Ascending aorta (tissue), 2 donors: ENCODE measurements at regions not wholly inside any gene's neighbourhood (a gene's known extent, or its start where the extent isn't known, plus 50 kb on each side); places are given as distances from the start of the nearest gene placed in this dataset.

Experiments used
- DNase-seq, 2 donors: peaks; one replicate each; pipeline ENCODE4 v3.0.0-alpha.2; 2019; ENCODE audit warnings: low spot score in 2 of 2
- H3K27ac ChIP-seq, 2 donors: fragments of 200-600 bp; sonication (generic); one replicate each; pipeline ENCODE4 v1.5.1; 2016 to 2017; ENCODE audit warnings: mild to moderate bottlenecking in 1 of 2
- H3K27me3 ChIP-seq: fragments of 200-600 bp; sonication (generic); one replicate; pipeline ENCODE4 v1.5.1; 2017
- H3K36me3 ChIP-seq, 2 donors: fragments of 200-600 bp; sonication (generic); one replicate each; pipeline ENCODE4 v1.5.1; 2016
- H3K4me1 ChIP-seq, 2 donors: fragments of 200-600 bp; sonication (generic); one replicate each; pipeline ENCODE4 v1.5.1; 2016 to 2017; ENCODE audit warnings: mild to moderate bottlenecking in 1 of 2
- H3K4me3 ChIP-seq, 2 donors: fragments of 200-600 bp; sonication (generic); one replicate each; pipeline ENCODE4 v1.5.1; 2016 to 2017; ENCODE audit warnings: mild to moderate bottlenecking in 1 of 2
- H3K9me3 ChIP-seq, 2 donors: fragments of 200-600 bp; sonication (generic); one replicate each; pipeline ENCODE4 v1.5.1; 2016
- CTCF ChIP-seq, 3 experiments: fragments of 200-600 bp in 2 of 3; fragments of 450-650 bp in 1 of 3; sonication (generic) in 2 of 3; IDR thresholded peaks; one replicate each; pipeline ENCODE4 v1.5.1; 2016 to 2019; ENCODE audit warnings: antibody characterized with exemption in 3 of 3, mild to moderate bottlenecking in 1 of 3, moderate library complexity in 1 of 3
- intact Hi-C: fragments of 100-400 bp; cut with DNase I; formaldehyde crosslinking; loops from one replicate; pipeline ENCODE4 v1.15.1; 2023

- no peak for DNase-seq
- no peak overlapping the region for H3K4me3 ChIP-seq
- intact Hi-C loops: no loop called here
- no peak overlapping the region for H3K27ac ChIP-seq
- no peaks in the 10 kb centered on the region for H3K9me3 ChIP-seq
- H3K36me3 ChIP-seq: no peaks in the 10 kb centered on the region
- no peak for TF ChIP-seq CTCF (IDR thresholded peaks at IDR 0.05)
- no peaks in the 10 kb centered on the region for H3K27me3 ChIP-seq
- H3K4me1 ChIP-seq: no peaks in the 10 kb centered on the region
These were observed 94.0 kb upstream of the THBS1 start for GRCh38 chr15:39486621-39487457.

- Histone ChIP-seq H3K36me3 (no peaks in the 10 kb centered on the region), H3K4me3 (no peak overlapping the region), H3K27me3 (no peaks in the 10 kb centered on the region), H3K9me3 (no peaks in the 10 kb centered on the region), H3K4me1 (no peaks in the 10 kb centered on the region), H3K27ac (no peak overlapping the region)
- no peak for DNase-seq
- intact Hi-C loops: no loop called here
- no peak for TF ChIP-seq CTCF (IDR thresholded peaks at IDR 0.05)
These were observed 93.5 kb upstream of the THBS1 start for GRCh38 chr15:39487458-39487735.

GRCh38 chr15:39488516-39488915, 92.4 kb upstream of the THBS1 start:
- H3K27ac ChIP-seq: no peak overlapping the region
- no peak overlapping the region for H3K4me3 ChIP-seq
- no peaks in the 10 kb centered on the region for H3K36me3 ChIP-seq
- H3K9me3 ChIP-seq: no peaks in the 10 kb centered on the region
- DNase-seq: no peak
- no peaks in the 10 kb centered on the region for H3K27me3 ChIP-seq
- no peak for TF ChIP-seq CTCF (IDR thresholded peaks at IDR 0.05)
- intact Hi-C loops: no loop called here
- H3K4me1 ChIP-seq: no peaks in the 10 kb centered on the region

- no peaks in the 10 kb centered on the region for H3K4me1 ChIP-seq
- H3K9me3 ChIP-seq: no peaks in the 10 kb centered on the region
- H3K4me3 ChIP-seq: no peak overlapping the region
- DNase-seq: no peak
- H3K27ac ChIP-seq: no peak overlapping the region
- H3K36me3 ChIP-seq: no peaks in the 10 kb centered on the region
- no peak for TF ChIP-seq CTCF (IDR thresholded peaks at IDR 0.05)
- intact Hi-C loops: no loop called here
- no peaks in the 10 kb centered on the region for H3K27me3 ChIP-seq
These were observed 91.9 kb upstream of the THBS1 start for GRCh38 chr15:39488961-39489360.

- Histone ChIP-seq H3K36me3 (no peaks in the 10 kb centered on the region), H3K4me3 (no peak overlapping the region), H3K27ac (peak overlapping the region; percentile 60 to 62), H3K9me3 (no peaks in the 10 kb centered on the region), H3K4me1 (no peaks in the 10 kb centered on the region), H3K27me3 (no peaks in the 10 kb centered on the region)
- DNase-seq: no peak
- no peak for TF ChIP-seq CTCF (IDR thresholded peaks at IDR 0.05)
- intact Hi-C loops: no loop called here
These were observed 89.6 kb upstream of the THBS1 start for GRCh38 chr15:39491115-39491885.
